ENCODE measurements at regions not wholly inside any gene's neighbourhood (a gene's known extent, or its start where the extent isn't known, plus 50 kb on each side); places are given as distances from the start of the nearest gene placed in this dataset.

DNA sequence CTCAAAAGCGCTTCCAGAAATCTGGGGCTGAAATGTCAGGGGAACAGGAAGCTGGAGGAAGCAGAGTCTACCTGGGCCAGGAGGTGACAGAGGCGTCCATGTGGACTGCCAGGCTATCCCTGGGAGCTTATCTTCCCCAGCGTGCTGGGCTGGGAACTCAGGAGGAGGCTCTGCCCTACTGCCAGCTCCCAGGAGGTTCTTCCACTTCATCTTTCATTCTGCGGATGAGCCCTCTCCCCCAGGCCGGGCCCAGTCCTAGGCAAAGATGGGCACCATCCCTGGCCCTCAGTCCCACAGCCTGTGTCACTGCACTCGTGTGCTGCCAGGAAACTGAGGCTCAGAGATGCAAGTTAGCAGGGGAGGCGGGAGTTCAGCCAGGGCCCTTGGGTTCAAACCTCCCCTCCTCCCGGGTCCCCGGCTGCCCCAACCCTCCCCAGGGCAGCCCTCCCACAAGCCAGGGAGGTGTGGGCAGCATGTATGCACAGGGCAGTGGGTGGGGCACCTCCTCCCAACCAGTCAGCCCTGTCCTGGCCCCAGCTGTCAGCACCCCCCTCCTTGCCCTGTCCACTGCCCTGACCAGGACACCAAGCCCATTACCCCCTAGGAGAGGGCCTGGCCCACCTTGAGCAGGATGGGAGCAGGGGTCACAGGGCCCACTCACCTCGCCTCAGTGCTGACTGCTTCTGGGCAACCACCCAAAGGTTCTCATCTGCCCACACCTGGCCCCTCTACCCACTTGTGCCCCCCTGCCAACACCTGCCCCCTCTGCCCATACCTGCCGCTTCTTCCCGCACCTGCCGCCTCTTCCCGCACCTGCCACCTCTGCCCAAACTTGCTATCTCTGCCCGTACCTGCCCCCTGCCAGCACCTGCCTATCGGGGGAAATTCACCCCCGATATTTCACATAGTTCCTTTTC, 226.0 kb downstream of the NPHP4 start:
- ATAC-seq, result peak; percentile 28

DNA sequence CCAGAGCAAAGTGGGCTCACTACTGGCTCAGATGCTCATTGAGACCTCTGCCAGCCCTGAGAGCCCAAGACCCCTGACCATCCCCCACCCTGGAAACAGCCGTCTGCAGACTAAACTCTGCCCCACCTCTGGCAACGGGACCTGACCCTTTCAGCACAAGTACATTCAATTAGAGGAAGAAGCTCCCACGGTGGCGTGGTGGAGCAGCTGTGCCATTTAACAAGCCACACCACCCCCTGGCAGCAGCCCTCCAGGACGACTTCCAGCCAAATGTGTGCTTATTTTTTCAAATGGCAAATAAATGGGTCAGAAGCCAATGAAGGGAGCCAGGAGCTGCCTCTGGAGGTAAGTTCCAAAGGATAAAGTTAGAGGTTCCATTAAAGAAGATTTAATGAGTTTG, 226.7 kb downstream of the NPHP4 start:
- no peak for ATAC-seq

DNA sequence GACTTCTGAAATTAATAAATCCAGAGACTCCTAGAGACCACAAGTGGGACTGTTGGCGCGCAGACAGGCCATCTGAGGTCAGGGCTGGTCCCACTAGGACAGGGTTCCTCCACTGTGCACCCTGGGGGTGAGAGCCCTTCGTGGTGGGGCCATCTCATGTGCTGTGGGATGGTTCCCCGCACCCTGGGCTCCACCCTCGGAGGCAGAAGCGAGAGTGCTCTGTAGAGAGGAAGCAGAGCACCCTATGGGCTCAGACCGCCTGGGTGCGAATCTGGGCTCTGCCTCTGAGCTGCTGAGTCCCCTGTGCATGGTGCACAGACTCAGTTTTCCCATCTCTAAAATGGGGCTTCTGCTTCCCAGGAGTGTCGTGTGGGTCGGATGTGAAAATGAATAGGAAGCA, 227.3 kb downstream of the NPHP4 start:
- no peak for ATAC-seq

DNA sequence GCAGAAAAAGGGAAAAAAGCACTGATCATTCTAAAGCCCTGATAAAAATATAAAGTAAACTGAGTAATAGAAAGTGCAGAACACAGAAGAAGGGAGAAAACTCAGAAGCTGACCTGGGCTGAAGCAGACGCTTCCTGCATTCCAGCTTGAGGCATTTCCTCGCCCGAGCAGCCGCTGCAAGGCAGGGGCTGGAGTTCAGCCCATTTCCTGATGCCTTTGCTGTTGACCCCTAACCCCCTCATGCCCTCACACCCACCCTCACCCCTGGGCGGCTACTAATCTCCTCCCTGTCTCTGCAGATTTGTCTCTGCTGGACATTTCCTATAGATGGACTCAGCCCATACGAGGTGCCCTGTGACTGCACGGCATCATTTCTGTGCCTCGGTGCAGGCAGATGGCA, 227.8 kb downstream of the NPHP4 start:
- no peak for ATAC-seq

DNA sequence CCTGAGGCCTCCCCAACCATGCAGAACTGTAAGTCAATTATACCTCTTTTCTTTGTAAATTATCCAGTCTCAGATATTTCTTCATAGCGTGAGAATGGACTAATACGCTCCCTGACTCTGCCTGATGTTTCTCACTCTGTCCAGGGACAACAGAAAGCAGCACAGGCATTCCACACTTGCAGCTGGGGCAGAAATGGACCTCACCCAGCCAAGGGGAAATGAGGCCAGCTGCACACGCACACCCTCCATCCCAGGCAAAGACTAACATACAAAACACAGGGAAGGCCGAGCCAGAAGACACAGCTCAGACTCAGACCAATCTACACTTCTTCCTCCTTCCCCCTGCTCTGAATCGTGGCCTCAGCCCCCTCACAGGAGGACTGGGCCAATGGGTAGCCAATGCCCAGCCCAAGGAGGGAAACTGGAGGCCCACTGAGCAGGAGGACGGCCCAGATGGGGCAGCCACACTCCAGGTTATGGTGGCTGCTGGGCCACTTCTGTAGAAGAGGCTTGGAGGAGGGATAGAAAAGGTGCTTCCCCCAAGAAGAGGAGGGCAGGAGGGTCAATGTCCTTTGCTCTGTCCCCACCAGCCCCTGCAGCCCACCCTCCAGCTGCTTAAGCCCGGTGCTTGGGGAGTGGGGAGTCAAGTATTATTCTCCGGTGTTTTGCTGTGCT, 228.4 kb downstream of the NPHP4 start:
- ATAC-seq, result no peak

DNA sequence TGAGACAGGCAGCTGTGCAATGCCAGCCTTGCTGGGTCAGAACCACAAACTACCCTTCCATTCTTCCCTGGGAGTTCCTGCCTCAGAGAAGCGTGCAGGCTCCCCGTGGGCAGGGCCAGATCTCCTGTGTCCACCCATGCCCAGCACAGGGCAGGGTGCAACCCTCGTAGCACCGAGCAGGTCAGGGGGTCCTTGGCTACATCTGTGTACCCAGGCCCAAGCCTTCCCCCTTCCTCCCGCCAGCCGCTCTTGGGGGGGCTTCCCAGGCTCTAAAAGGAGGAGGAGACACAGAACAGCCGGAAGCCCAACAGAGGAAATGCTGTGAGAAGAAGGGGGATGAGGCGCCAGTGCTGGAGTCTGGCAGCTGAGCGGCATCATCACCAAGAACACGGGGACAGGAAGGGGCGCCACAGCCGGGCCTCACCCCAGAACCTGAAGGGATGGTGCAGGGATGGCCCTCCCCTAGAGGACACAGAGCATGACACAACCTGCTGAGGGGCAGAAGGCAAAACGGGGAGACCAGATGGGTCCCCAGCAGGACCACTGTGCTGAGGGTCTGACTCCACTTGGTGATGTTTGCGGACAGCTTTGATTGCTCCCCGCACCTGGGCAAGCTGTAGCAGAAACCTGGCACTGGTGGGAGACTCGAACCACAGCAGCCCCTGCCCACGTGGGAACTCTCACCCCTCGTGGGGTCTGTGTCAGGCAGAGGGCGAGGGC, 233.2 kb downstream of the NPHP4 start:
- ATAC-seq, result no peak

DNA sequence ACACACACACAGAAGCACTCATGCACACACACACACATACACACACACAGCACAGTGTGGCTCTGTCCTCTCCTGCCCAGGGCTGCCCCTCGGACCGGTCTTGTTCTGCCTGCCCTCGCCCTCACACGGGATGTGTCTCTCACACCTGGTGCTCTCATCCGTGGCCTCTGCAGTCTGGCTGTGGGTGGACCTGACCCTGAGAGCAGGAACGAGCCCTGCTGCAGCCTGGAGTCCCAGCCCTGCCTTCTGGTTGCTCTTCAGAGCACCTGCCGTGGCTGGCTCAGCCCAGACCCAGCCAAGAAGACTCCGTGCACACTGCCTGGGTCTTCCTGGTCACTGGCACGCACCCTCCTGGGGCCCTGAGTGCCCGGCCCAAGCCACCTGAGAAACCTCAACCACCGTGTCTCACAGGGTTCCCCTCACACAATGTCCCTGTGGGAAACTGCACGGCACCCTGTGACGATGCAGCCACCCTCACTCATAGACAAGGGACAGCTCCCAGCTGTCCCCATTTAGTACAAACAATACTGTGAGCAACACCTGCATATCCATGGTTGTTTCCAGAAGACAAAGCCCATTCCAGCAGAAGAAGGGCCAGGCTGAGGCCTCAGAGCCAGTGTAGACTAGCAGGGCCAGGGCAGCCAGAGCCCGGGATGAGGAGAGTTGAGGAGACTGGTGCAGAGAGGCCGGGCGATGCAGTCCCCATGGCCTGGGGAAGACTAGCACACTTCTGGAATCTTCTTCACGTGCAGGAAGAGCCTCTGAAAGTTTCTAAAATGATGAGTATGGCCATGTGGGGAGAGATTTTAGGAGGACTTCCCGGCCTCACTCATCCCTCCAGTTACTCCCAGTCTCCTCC, 234.0 kb downstream of the NPHP4 start:
- ATAC-seq, result no peak

DNA sequence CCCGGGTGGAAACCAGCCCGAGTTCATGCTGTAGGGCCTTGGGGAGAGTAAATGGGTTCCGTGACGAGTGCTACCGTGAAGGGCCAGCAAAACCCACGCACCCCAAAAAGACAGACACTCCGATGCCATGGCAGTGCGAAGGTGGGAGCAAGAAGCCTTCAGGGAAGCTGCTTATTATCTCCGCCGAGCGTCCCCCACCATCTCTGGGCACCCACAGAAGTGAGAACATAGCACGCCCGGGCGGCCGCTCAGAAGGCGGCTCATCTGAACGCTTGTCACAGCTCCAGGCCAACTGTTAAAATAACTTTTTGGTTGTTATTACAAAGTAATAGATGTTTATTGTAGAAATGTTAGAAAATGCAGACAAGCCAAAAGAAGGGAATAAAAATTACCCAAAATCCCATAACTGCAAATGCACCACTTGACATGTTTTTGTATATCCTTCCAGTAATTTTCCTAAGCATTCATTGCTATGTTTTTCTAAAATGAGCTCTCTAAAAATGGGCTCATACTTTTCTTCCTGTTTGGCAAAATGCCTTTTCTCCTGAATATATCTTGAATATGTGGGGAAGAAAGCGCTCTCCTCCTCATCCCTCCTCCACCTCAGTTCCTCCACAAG, 234.9 kb downstream of the NPHP4 start:
- no peak for ATAC-seq

DNA sequence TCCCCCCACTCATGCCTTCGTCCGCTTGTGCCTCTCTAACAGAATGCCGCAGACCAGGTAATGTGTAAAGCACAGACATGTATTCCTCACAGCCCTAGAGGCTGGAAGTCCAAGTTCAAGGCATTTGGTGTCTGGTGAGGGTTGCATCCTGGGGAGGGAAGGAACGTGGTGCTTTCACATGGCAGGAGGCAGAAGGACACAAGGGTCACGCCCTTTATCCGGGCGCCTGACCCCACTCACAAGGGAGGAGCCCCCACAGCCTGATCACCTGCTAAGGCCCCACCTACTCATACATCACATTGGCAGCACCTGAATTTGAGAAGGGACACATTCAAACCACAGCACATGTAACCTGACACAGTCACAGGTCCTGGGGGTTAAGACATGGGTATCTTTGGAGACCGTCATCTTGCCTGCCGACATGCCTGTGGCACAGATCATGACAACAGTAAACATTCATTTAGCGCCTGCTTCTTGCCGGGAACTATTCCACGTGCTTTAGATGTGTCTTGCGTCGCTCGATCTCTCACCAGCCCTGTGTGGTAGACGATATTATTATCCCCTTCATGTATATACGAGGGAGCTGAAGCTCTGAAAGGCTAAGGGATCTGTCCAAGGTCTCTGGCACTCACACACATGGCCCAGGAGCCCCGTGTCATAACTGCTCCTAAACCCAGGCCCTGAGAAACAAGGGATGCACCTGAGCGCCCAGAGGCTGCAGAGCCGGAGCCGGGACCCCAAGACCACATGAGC, 235.6 kb downstream of the NPHP4 start:
- no peak for ATAC-seq

DNA sequence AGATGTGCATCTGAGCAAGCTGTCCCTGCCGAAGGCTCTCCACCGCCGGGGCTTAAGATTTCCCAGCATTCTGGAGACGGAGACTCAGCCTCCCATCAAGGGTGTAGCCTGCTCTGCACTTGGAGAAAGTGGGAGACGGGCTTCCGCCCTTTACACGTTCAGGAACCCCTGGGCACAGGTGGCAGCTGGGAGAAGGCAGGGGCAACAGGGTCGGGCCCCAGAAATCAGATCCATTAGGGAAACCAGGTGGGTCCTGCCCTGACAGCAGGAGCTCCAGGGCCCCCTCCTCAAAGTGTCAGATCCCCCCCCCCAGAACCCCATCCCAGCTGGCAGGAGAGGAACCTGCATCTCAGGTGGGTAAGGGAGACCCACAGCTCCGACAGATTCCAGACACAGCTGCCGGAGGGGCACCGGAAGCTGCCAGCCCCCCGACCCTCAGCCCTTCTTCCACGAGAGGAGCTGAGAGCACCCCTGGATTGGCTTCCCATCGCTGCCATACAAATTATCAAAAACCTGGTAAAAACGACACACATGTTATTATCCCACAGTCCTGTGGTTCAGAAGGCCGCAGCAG, 236.6 kb downstream of the NPHP4 start:
- no peak for ATAC-seq

DNA sequence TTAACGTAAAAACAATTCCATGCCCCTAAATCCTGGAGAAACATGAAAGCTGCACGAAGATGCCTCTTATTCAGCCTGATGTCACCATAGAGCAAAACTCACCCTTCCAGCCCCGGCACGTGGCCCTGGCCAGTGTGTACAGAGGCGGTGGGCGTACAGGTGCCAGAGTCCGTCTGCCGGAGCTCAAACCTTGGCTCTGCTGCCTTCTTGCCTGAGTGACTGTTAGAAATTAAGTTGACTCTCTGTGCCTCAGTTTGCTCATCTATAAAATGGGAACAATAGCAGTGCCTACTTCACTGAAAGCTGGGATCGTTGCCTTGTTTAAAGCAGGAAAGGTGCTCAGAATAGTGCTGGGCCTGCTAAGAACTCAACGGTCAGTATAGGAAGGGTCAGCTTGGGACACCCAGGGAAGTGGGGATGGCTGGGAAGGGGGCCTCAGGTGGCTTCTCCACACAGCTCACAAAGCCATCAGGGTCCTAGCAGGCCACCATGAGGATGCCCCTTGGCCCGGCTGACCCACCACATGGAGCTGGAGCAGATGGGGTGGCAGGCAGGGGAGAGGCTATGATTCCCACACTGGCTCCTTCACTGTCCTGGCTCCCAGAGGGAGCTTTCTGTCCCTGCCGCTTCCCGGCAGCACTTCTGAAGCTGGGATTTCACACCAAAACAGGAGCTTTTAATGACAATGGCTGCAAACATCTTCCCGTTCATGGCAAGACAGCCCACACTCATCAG, 237.2 kb downstream of the NPHP4 start:
- ATAC-seq, result no peak

DNA sequence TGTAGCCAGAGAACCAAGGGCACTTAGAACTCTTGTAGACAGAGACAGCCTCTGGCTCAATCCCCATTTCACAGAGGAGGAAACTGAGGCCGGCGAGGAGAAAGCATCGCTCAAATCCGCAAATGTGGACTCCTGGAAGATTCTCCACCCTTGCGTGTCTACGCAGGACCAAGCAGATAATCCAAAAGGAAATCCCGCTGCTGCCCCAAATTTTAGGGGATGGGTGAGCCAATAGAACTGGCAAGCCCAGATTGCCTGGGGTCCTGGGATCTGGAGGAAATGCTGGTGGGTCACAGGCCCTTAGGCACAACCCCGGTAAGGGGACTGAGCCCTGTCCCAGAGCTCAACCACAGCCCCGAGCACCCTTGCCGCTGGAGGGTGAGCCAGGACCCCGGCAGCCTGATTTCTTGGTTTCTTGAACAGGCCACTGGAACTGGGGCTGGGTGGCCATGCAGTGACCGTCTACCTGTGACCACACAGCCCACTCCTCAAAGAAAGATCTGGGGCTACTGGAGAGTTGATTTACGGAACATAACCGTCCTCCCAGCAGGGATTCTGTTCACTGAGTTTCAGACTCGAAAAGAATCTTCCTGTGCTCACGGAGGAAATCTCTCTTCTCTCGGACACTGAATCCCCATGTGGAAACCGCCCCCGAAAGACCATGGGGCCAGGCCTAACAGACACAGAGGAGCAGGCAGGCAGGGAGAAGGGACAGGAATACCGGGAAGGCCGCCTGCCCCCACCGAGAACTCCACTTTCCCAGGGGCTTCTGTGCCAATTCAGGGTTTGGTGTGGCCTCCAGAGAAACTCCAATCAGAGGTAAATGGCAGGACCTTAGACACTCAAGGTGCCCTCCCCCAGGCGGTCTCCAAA, 238.4 kb downstream of the NPHP4 start:
- no peak for ATAC-seq

DNA sequence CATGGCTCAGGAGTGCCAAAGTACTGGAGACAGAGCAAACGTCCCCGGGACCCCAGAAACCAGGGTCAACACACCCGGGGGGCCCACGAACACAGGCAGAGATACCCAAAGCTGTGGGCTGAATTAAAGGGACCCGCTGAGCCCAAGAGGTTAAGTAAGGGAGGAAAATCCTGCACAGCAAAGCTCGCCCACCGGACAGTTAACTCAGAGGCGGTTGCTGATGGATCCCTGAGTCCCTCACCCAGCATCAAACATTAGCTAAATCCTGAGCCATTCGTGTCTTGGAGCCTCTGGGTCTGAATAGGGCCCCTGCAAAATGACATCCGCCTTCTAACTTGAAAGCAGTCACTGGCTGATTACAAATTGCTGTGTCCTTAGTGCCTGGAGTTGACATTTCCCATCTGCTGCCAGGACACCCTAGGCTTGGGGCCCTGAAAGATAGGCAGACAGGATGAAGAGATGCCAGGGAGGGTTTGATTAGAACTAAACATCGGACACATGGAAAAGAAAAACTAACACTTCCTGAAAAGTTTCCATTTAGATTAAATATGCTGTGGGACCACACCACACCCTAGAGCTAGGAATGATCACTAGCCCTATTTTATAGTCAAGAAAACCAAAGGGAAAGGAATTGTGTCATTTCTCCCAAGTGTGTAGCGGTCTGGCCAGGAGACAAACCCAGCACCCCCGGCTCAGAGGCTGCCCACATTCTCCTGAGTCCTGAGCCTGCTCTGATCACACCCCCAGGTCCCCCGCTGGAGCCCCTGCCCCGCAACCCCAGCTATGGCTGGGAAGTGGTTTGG, 239.3 kb downstream of the NPHP4 start:
- no peak for ATAC-seq

DNA sequence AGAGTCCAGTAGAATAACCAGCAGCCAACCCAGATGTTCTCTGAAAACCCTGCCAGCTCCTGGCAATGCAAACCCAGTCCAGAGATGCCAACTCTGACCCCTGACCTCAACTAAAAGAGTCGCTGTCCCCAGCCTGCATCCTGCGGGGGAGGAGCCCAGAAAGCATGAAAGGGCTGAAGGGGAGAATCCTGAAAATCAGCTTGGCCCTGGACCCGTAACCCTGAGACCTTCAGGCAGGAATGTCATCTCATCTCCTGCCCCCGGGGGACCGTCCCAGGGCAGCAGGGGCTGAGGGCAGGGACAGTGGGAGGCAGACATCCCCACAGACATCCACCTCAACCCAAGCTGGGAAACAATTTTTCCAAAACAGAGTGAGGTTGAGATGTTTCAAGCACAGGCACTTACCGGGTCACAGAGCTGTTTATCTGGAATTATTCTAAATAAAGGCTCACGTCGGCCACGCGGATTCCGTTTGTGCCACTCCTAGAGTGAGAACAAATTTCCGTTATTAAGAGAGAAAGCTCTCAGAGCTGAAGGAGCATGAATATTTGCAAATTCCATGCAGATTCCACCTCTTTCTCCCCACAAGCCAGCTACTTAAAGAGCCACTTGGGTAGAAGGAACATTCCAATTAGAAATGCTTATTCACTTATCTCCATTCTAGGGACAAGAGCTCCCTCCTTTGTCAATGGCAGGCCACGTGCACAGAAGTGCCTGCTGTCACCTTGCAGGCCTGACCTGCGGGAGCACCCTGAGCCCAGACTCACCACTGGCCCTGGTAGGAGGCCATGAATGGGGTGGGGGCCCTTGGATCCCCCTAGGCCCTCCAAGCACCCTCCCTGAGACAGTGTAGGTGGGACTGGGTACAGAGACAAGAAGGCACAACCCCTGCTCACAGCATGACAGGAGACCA, 240.1 kb downstream of the NPHP4 start:
- ATAC-seq, result peak; percentile 15

DNA sequence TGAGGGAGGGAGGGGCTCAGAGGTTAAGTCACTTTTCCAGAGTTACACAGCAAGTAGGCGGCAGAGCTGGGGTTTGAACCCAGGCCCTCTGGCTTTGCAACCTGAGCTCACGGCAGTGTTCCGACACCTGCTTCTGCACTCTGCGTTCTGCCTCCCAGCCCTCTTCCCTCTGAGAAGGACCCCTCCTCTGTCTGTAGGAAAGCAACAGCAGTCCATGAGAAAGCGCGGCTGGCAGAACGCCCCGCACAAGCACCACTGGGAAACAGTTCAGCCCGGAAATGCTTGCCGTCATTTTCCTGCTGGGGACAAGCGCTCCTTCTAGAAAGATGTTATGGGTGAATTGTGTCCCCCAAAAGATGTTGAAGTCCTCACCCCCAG, 241.1 kb downstream of the NPHP4 start:
- ATAC-seq, result no peak

DNA sequence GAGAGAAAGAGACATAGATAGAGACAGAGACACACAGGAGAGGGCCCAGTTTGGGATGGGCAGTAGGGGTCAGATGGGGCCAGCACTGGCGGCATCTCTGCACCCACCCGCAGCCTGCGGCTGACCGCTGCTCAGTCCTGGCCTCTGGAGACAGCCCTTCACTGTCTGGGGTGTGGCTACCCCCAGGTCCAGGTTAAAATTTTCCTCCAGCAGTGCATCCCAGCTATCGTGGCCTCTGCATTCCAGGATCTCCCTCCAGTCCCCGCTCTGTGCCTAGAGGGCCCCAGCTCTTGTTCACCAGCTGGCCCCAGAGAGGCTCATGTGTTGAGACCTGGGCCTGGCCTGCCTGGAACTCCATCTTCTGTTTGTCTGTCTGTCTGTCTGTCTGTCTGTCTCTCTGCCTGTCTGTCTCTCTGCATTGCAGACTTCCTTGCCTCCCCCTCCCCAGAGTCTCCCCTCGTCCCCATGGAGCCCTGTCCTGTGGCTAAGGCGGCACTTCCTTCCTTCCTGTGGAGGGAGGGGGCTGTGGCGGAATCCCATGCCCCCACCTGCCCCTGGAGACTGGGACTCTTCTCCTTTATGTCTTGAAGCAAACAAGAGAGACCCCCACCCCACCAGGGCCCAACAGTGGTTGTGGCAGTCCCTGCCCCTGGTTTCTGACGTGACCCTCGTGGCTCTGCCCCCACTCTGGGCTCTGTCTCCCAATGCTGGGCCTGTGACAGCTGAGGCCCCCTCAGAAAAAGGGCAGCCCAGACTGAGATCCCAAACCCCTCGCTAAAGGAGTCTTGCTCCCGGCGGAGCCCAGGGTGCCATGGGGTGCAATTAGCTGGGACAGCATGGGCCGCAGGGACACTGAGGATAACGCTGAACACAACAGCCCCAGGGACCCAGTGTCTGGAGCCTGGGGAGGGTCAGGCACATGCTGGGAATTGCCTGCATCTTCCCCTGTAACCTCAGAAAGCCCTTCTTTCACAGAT, 241.8 kb downstream of the NPHP4 start:
- no peak for ATAC-seq

Data from esophagus mucosa (tissue), 1 donor.